NB4 (cell line): ENCODE measurements at regions not wholly inside any gene's neighbourhood (a gene's known extent, or its start where the extent isn't known, plus 50 kb on each side); places are given as distances from the start of the nearest gene placed in this dataset.

Experiments
- POLR2A ChIP-seq: IDR thresholded peaks from 2 replicates; pipeline ENCODE4 v1.6.1; 2011; ENCODE audit warnings: mild to moderate bottlenecking; ENCODE audit not compliant: insufficient read length; ENCODE audit errors: extremely low read depth
- TF ChIP-seq, protein P1 (sequence below): IDR thresholded peaks from one replicate; pipeline ENCODE4 v1.5.1; 2012; ENCODE audit warnings: low read depth, low read length
- TF ChIP-seq, protein P2 (sequence below): IDR thresholded peaks from 2 replicates; pipeline ENCODE4 v1.6.1; 2011; ENCODE audit warnings: low read depth, low read length

DNA sequence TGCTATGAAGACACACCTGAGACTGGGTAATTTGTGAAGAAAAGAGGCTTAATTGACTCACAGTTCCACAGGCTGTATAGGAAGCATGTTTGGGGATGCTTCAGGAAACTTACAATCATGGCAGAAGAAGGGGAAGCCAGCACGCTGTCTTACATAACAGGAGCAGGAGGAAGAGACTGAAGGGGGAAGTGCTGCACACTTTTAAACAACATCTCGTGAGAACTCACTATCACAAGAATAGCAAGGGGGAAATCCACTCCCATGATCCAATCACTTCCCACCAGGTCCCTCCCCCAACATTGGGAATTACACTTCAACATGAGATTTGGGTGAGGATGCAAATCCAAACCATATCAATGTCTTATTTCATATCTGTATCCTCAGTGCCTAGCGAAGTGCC lies 307.2 kb downstream of the ATP23 start:
- TF ChIP-seq, protein P1, sequence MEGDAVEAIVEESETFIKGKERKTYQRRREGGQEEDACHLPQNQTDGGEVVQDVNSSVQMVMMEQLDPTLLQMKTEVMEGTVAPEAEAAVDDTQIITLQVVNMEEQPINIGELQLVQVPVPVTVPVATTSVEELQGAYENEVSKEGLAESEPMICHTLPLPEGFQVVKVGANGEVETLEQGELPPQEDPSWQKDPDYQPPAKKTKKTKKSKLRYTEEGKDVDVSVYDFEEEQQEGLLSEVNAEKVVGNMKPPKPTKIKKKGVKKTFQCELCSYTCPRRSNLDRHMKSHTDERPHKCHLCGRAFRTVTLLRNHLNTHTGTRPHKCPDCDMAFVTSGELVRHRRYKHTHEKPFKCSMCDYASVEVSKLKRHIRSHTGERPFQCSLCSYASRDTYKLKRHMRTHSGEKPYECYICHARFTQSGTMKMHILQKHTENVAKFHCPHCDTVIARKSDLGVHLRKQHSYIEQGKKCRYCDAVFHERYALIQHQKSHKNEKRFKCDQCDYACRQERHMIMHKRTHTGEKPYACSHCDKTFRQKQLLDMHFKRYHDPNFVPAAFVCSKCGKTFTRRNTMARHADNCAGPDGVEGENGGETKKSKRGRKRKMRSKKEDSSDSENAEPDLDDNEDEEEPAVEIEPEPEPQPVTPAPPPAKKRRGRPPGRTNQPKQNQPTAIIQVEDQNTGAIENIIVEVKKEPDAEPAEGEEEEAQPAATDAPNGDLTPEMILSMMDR = no peak
- no peak for TF ChIP-seq POLR2A
- TF ChIP-seq, protein P2, sequence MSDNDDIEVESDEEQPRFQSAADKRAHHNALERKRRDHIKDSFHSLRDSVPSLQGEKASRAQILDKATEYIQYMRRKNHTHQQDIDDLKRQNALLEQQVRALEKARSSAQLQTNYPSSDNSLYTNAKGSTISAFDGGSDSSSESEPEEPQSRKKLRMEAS = no peak
